GM12878 (cell line): ENCODE measurements at regions not wholly inside any gene's neighbourhood (a gene's known extent, or its start where the extent isn't known, plus 50 kb on each side); places are given as distances from the start of the nearest gene placed in this dataset.

Experiments used
- SREBF1 ChIP-seq: IDR thresholded peaks from 2 replicates; pipeline ENCODE4 v1.6.1; 2012; ENCODE audit warnings: mild to moderate bottlenecking, low read length
- TARDBP ChIP-seq: IDR thresholded peaks from 2 replicates; pipeline ENCODE4 v1.6.1; 2016; ENCODE audit warnings: borderline replicate concordance

GRCh38 chr2:23069923-23070322 lies 315.1 kb upstream of the KLHL29 start:
- TF ChIP-seq TARDBP (no peak), SREBF1 (no peak)
